H1 (cell line): ENCODE measurements at regions not wholly inside any gene's neighbourhood (a gene's known extent, or its start where the extent isn't known, plus 50 kb on each side); places are given as distances from the start of the nearest gene placed in this dataset.

Experiments
- CTCF ChIA-PET: fragments of 300-600 bp; sonication (Branson Sonifier 250); formaldehyde crosslinking; loops from one replicate; lab custom pipeline; 2021; ENCODE audit not compliant: partially characterized antibody; lab: Charles Lee
- POLR2A ChIA-PET: fragments of 300-600 bp; sonication (Branson Sonifier 250); formaldehyde crosslinking; loops from one replicate; lab custom pipeline; 2021; ENCODE audit warnings: inconsistent platforms; ENCODE audit not compliant: partially characterized antibody; lab: Charles Lee
- DNase-seq, 2 experiments: peaks; one replicate each; pipeline versions ENCODE4 v3.0.0 to v3.0.0-alpha.2; 2010 to 2022; ENCODE audit warnings: low spot score in 2 of 2, low read depth in 1 of 2, mixed read lengths in 1 of 2
- FAIRE-seq: peaks from 2 replicates; lab custom pipeline; 2011; peaks lifted over from hg19 to GRCh38; lab: Jason Lieb, UNC
- H2AFZ ChIP-seq: 2 replicates; pipeline ENCODE4 v1.8.1; 2012; ENCODE audit warnings: low read length, inconsistent platforms
- H2AK5ac ChIP-seq: 2 replicates; pipeline ENCODE4 v1.6.1; 2013; ENCODE audit warnings: low read depth, low read length
- H2BK120ac ChIP-seq: replicated peaks from 2 replicates; pipeline ENCODE3; 2013; ENCODE audit warnings: low read depth, low read length, inconsistent platforms
- H2BK12ac ChIP-seq: 2 replicates; pipeline ENCODE4 v1.6.1; 2013; ENCODE audit warnings: low read depth, low read length
- H2BK15ac ChIP-seq: 2 replicates; pipeline ENCODE4 v1.6.1; 2013; ENCODE audit warnings: low read length
- H2BK20ac ChIP-seq: 2 replicates; pipeline ENCODE4 v1.6.1; 2013; ENCODE audit warnings: low read length
- H2BK5ac ChIP-seq: 2 replicates; pipeline ENCODE4 v1.6.1; 2013; ENCODE audit warnings: low read depth, low read length
- H3K14ac ChIP-seq: 2 replicates; pipeline ENCODE4 v1.6.1; 2013; ENCODE audit warnings: inconsistent platforms; ENCODE audit not compliant: insufficient read length
- H3K18ac ChIP-seq: 2 replicates; pipeline ENCODE4 v1.6.1; 2013; ENCODE audit warnings: low read length; ENCODE audit errors: extremely low read depth
- H3K23ac ChIP-seq: 2 replicates; pipeline ENCODE4 v1.6.1; 2013; ENCODE audit warnings: inconsistent platforms; ENCODE audit not compliant: insufficient read length
- H3K23me2 ChIP-seq: 2 replicates; pipeline ENCODE4 v1.6.1; 2013; ENCODE audit warnings: low read depth, low read length
- H3K27ac ChIP-seq: 2 replicates; pipeline ENCODE4 v1.6.1; 2011; ENCODE audit warnings: low read depth, low read length, inconsistent platforms
- H3K27me3 ChIP-seq, 4 experiments: replicated peaks in 1 of 4; 1 replicate in 1 of 4; 2 replicates in 3 of 4; pipeline versions ENCODE4 v1.6.1 to v1.8.1; 2011 to 2013; ENCODE audit warnings: low read length in 3 of 4, mild to moderate bottlenecking in 3 of 4, inconsistent platforms in 2 of 4, mixed read lengths in 2 of 4, moderate library complexity in 1 of 4; ENCODE audit not compliant: control insufficient read depth in 3 of 4, insufficient read depth in 3 of 4; ENCODE audit errors: extremely low read depth in 1 of 4
- H3K36me3 ChIP-seq, 4 experiments: 2 replicates each; pipeline versions ENCODE4 v1.6.1 to v1.8.1; 2011 to 2013; ENCODE audit warnings: mild to moderate bottlenecking in 4 of 4, low read length in 3 of 4, moderate library complexity in 2 of 4, control low read depth in 1 of 4, inconsistent platforms in 1 of 4; ENCODE audit not compliant: insufficient read depth in 4 of 4, control insufficient read depth in 2 of 4
- H3K4ac ChIP-seq: replicated peaks from 2 replicates; pipeline ENCODE3; 2013; ENCODE audit warnings: low read length, low read depth, mixed read lengths, inconsistent platforms; ENCODE audit not compliant: insufficient read length
- H3K4me1 ChIP-seq, 4 experiments: replicated peaks in 1 of 4; 1 replicate in 1 of 4; 2 replicates in 3 of 4; pipeline versions ENCODE4 v1.6.1 to v1.8.1; 2011 to 2013; ENCODE audit warnings: low read length in 3 of 4, inconsistent platforms in 2 of 4, mixed read lengths in 1 of 4; ENCODE audit not compliant: insufficient read depth in 4 of 4, control insufficient read depth in 3 of 4
- H3K4me2 ChIP-seq, 2 experiments: 2 replicates each; pipeline versions ENCODE4 v1.6.1 to v1.8.1; 2011 to 2013; ENCODE audit warnings: low read depth in 2 of 2, low read length in 2 of 2, control low read depth in 1 of 2, inconsistent platforms in 1 of 2, mild to moderate bottlenecking in 1 of 2; ENCODE audit not compliant: insufficient read depth in 1 of 2
- H3K4me3 ChIP-seq, 4 experiments: fragments of 200-600, 300-600 bp in 1 of 4; sonication (generic), shearing (Covaris generic), sonication (Bioruptor Twin) in 1 of 4; 2 replicates each; pipeline versions ENCODE4 v1.5.1 to v1.8.1; 2011 to 2016; ENCODE audit warnings: low read length in 4 of 4, low read depth in 3 of 4, control low read depth in 2 of 4, inconsistent platforms in 2 of 4, mild to moderate bottlenecking in 2 of 4, mixed read lengths in 1 of 4, moderate library complexity in 1 of 4; ENCODE audit not compliant: insufficient read depth in 2 of 4; ENCODE audit errors: extremely low read depth in 1 of 4
- H3K56ac ChIP-seq: replicated peaks from 2 replicates; pipeline ENCODE3; 2013; ENCODE audit warnings: low read depth, mild to moderate bottlenecking, mixed read lengths, low read length, inconsistent platforms; ENCODE audit not compliant: insufficient read length
- H3K79me1 ChIP-seq: 2 replicates; pipeline ENCODE4 v1.6.1; 2013; ENCODE audit warnings: low read depth, low read length, control low read depth
- H3K79me2 ChIP-seq, 2 experiments: 2 replicates each; pipeline versions ENCODE4 v1.6.1 to v1.8.1; 2012 to 2013; ENCODE audit warnings: low read length in 2 of 2, mild to moderate bottlenecking in 2 of 2, inconsistent platforms in 1 of 2; ENCODE audit not compliant: insufficient read depth in 2 of 2, control insufficient read depth in 1 of 2
- H3K9ac ChIP-seq, 4 experiments: replicated peaks in 1 of 4; 1 replicate in 1 of 4; 2 replicates in 3 of 4; pipeline versions ENCODE4 v1.6.1 to v1.8.1; 2011 to 2013; ENCODE audit warnings: low read depth in 3 of 4, low read length in 3 of 4, control low read depth in 2 of 4, mild to moderate bottlenecking in 2 of 4, moderate library complexity in 2 of 4, inconsistent platforms in 1 of 4; ENCODE audit errors: extremely low read depth in 1 of 4
- H3K9me3 ChIP-seq, 2 experiments: 2 replicates each; pipeline versions ENCODE4 v1.6.1 to v1.8.1; 2012 to 2013; ENCODE audit warnings: mild to moderate bottlenecking in 2 of 2, moderate library complexity in 2 of 2, control low read depth in 1 of 2, inconsistent platforms in 1 of 2, low read depth in 1 of 2, low read length in 1 of 2, mixed read lengths in 1 of 2; ENCODE audit not compliant: insufficient read depth in 2 of 2
- H4K20me1 ChIP-seq, 2 experiments: replicated peaks in 1 of 2; 2 replicates each; pipeline versions ENCODE3 to v1.8.1; 2011 to 2013; ENCODE audit warnings: inconsistent platforms in 2 of 2, low read length in 2 of 2, mild to moderate bottlenecking in 1 of 2; ENCODE audit not compliant: insufficient read depth in 2 of 2, control insufficient read depth in 1 of 2
- H4K5ac ChIP-seq: 2 replicates; pipeline ENCODE4 v1.6.1; 2013; ENCODE audit warnings: low read length, low read depth, mixed read lengths, inconsistent platforms; ENCODE audit not compliant: insufficient read length
- H4K8ac ChIP-seq: 2 replicates; pipeline ENCODE4 v1.8.0; 2013; ENCODE audit warnings: mild to moderate bottlenecking, moderate library complexity, low read length, inconsistent platforms; ENCODE audit not compliant: insufficient read depth; ENCODE audit errors: extremely low read depth
- H4K91ac ChIP-seq: replicated peaks from 2 replicates; pipeline ENCODE3; 2013; ENCODE audit warnings: low read length, mixed read lengths, inconsistent platforms; ENCODE audit not compliant: insufficient read length
- ASH2L ChIP-seq: fragments of 200-600, 300-600 bp; sonication (generic); IDR thresholded peaks from one replicate; pipeline ENCODE4 v1.7.1; 2017; ENCODE audit warnings: low read length
- CBX5 ChIP-seq: fragments of 300-800, 300-1000 bp; sonication (generic); IDR thresholded peaks from 2 replicates; pipeline ENCODE4 v1.7.1; 2016; ENCODE audit warnings: antibody characterized with exemption, low read length, low read depth
- CEBPB ChIP-seq: IDR thresholded peaks from 2 replicates; pipeline ENCODE4 v1.6.1; 2012; ENCODE audit warnings: low read depth, low read length
- CHD2 ChIP-seq: IDR thresholded peaks from 2 replicates; pipeline ENCODE4 v1.6.1; 2012; ENCODE audit warnings: low read length, improper control_type of control experiment
- GABPA ChIP-seq: IDR thresholded peaks from 2 replicates; pipeline ENCODE4 v1.6.1; 2011; ENCODE audit warnings: mild to moderate bottlenecking, low read length, moderate library complexity, borderline replicate concordance; ENCODE audit not compliant: insufficient read depth
- GTF2F1 ChIP-seq: IDR thresholded peaks from 2 replicates; pipeline ENCODE4 v1.6.1; 2012; ENCODE audit warnings: low read depth, low read length, improper control_type of control experiment, borderline replicate concordance
- HDAC2 ChIP-seq, 2 experiments: fragments of 300-600 bp in 1 of 2; sonication (generic) in 1 of 2; IDR thresholded peaks; 2 replicates each; pipeline ENCODE4 v1.6.1; 2011 to 2012; ENCODE audit warnings: low read depth in 2 of 2, low read length in 2 of 2, mild to moderate bottlenecking in 2 of 2, moderate library complexity in 2 of 2, borderline replicate concordance in 1 of 2, inconsistent platforms in 1 of 2
- POU5F1 ChIP-seq: IDR thresholded peaks from 2 replicates; pipeline ENCODE4 v1.6.1; 2011; ENCODE audit warnings: low read depth, mild to moderate bottlenecking, low read length, moderate library complexity
- RFX5 ChIP-seq: IDR thresholded peaks from 2 replicates; pipeline ENCODE4 v1.6.1; 2011; ENCODE audit warnings: low read depth, low read length, improper control_type of control experiment, borderline replicate concordance
- SP2 ChIP-seq: IDR thresholded peaks from 2 replicates; pipeline ENCODE4 v1.6.1; 2012; ENCODE audit warnings: mild to moderate bottlenecking, low read length, inconsistent platforms
- TEAD4 ChIP-seq: IDR thresholded peaks from 2 replicates; pipeline ENCODE4 v1.6.1; 2012; ENCODE audit warnings: low read depth, low read length, inconsistent platforms, mixed read lengths
- WGBS, 2 experiments: shearing (Covaris generic) in 1 of 2; methylation state at CpG; one replicate each; pipeline versions ENCODE4 v1.1.6 to v1.1.7; 2013 to 2015; ENCODE audit warnings: low lambda C conversion rate in 2 of 2, mixed read lengths in 2 of 2, inconsistent platforms in 1 of 2, low coverage in 1 of 2, missing lambda C conversion rate in 1 of 2; ENCODE audit not compliant: insufficient replicate concordance in 2 of 2, insufficient coverage in 1 of 2, insufficient read length in 1 of 2; ENCODE audit errors: extremely low coverage in 1 of 2, missing lambda C conversion rate in 1 of 2; 5-methylcytosine and 5-hydroxymethylcytosine counted together

GRCh38 chr6:169141671-169142537 lies 111.7 kb downstream of the THBS2 start:
- Histone ChIP-seq H2BK120ac (no peak overlapping the region), H3K4me3 (no peak overlapping the region), H3K23ac (no peak overlapping the region), H3K79me2 (no peaks in the 10 kb centered on the region), H3K4me1 (0 out of 7 replicates have a peak, but pooled peaks cover 0 to 2% (median 0%) of the 10 kb centered on the region in 4 experiments), H4K8ac (no peak overlapping the region), H2BK15ac (no peak overlapping the region), H3K27me3 (no peaks in the 10 kb centered on the region), H4K5ac (no peak overlapping the region), H3K14ac (no peak overlapping the region), H3K36me3 (no peaks in the 10 kb centered on the region), H2AK5ac (no peak overlapping the region), H3K9me3 (no peaks in the 10 kb centered on the region), H2BK20ac (no peak overlapping the region), H3K9ac (no peak overlapping the region), H2BK12ac (no peak overlapping the region), H3K4me2 (no peak overlapping the region), H2BK5ac (no peak overlapping the region), H3K79me1 (no peaks in the 10 kb centered on the region), H2AFZ (no peak overlapping the region), H3K23me2 (no peaks in the 10 kb centered on the region), H4K20me1 (no peaks in the 10 kb centered on the region), H3K27ac (no peak overlapping the region), H4K91ac (no peak overlapping the region), H3K56ac (no peak overlapping the region), H3K18ac (no peak overlapping the region), H3K4ac (no peak overlapping the region)
- WGBS, 2 experiments, result 91% methylated on average over 18 of the region's 18 CpGs; no CpG with 5 or more reads in 1 of the 2 experiments
- FAIRE-seq, result no peak
- DNase-seq, result no peak
- CTCF ChIA-PET, result no interaction called here
- POLR2A ChIA-PET, result no interaction called here
- TF ChIP-seq CHD2 (no peak), SP2 (no peak), GTF2F1 (no peak), GABPA (no peak), ASH2L (no peak), RFX5 (no peak), CBX5 (no peak), TEAD4 (no peak), POU5F1 (no peak), CEBPB (no peak), HDAC2 (IDR thresholded peaks at IDR 0.05; ENCODE audit: borderline replicate concordance in 1 of 2, low read depth in 2 of 2, low read length in 2 of 2) (no peak)
